ENCODE measurements at regions not wholly inside any gene's neighbourhood (a gene's known extent, or its start where the extent isn't known, plus 50 kb on each side); places are given as distances from the start of the nearest gene placed in this dataset.

GRCh38 chr13:73327579-73327978 is 268.8 kb downstream of the KLF5 start:
- Histone ChIP-seq H3K27ac (no peak overlapping the region), H3K9me3 (no peaks in the 10 kb centered on the region), H3K4me3 (no peak overlapping the region), H3K4me1 (no peaks in the 10 kb centered on the region), H3K36me3 (no peaks in the 10 kb centered on the region), H3K27me3 (no peaks in the 10 kb centered on the region)
- WGBS, 2 donors: 88 to 91% methylated on average over 4 of the region's 4 CpGs
- DNase-seq (ENCODE audit: low spot score in 2 of 2): no peak
- TF ChIP-seq CTCF (IDR thresholded peaks at IDR 0.05) (no peak), EP300 (IDR thresholded peaks at IDR 0.05) (no peak), POLR2A (IDR thresholded peaks at IDR 0.05) (no peak)

- H3K36me3 ChIP-seq: no peaks in the 10 kb centered on the region
- H3K9me3 ChIP-seq: no peaks in the 10 kb centered on the region
- no peak for DNase-seq (ENCODE audit: low spot score in 2 of 2)
- TF ChIP-seq EP300 (IDR thresholded peaks at IDR 0.05) (no peak), POLR2A (IDR thresholded peaks at IDR 0.05) (no peak), CTCF (IDR thresholded peaks at IDR 0.05) (no peak)
- no peaks in the 10 kb centered on the region for H3K4me1 ChIP-seq
- no peak overlapping the region for H3K27ac ChIP-seq
- H3K27me3 ChIP-seq: no peaks in the 10 kb centered on the region
- H3K4me3 ChIP-seq: no peak overlapping the region
- 51 to 52% methylated on average over 7 of the region's 7 CpGs for WGBS, 2 donors
These were observed 267.1 kb downstream of the KLF5 start for GRCh38 chr13:73325723-73326558.

DNA sequence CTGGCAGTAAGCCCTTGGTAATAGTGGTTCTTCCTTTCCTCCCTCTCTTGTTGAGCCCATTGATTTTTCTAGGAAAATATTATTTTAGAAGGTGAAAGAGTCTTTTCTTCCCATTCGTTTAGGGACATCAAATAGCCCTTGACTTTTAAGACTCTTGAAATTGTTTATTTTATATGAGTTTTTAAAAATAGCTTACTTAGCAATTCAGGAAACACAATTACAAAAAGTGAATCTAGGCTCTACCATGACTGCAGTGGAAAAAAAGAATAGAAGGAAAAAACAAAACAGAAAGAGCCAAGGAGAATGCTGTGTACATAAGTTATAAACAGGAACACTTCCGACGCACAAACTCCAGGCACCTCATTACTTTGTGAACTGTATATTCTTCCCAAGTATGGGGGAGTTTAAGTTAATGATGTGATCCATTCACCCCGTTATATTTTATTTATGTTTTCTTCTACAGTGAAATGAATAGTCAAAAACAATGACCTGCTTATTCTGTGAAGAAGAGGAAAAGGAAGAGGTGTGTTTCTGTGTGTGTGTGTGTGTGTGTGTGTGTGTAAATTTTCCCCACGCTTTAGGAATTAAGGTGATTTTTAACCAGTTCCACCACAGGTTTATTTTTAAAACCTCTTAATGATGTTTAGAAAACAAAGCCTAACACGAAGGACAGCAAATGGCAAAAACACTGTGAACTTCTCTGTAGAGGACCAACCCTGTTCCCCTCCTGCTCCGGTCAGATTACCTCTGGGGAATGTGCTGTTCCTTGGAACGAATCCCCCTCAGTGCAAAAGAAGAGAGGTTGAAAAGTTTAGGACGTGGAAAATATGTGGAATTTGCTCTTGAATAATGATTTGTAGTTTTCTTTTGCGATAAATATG is 266.3 kb downstream of the KLF5 start:
- TF ChIP-seq EP300 (IDR thresholded peaks at IDR 0.05) (no peak), CTCF (IDR thresholded peaks at IDR 0.05) (no peak), POLR2A (IDR thresholded peaks at IDR 0.05) (no peak)
- Histone ChIP-seq H3K4me3 (no peak overlapping the region), H3K27me3 (no peaks in the 10 kb centered on the region), H3K4me1 (no peaks in the 10 kb centered on the region), H3K9me3 (no peaks in the 10 kb centered on the region), H3K27ac (no peak overlapping the region), H3K36me3 (no peaks in the 10 kb centered on the region)
- no peak for DNase-seq (ENCODE audit: low spot score in 2 of 2)
- 26 to 30% methylated on average over 10 of the region's 10 CpGs for WGBS, 2 donors

- H3K36me3 ChIP-seq: no peaks in the 10 kb centered on the region
- H3K27me3 ChIP-seq: no peaks in the 10 kb centered on the region
- 65 to 81% methylated on average over 1 of the region's 1 CpG for WGBS, 2 donors
- no peak for DNase-seq (ENCODE audit: low spot score in 2 of 2)
- TF ChIP-seq CTCF (IDR thresholded peaks at IDR 0.05) (no peak), EP300 (IDR thresholded peaks at IDR 0.05) (no peak), POLR2A (IDR thresholded peaks at IDR 0.05) (no peak)
- no peaks in the 10 kb centered on the region for H3K4me1 ChIP-seq
- H3K4me3 ChIP-seq: no peak overlapping the region
- H3K27ac ChIP-seq: no peak overlapping the region
- no peaks in the 10 kb centered on the region for H3K9me3 ChIP-seq
These were observed 264.8 kb downstream of the KLF5 start for GRCh38 chr13:73323615-73324014.

GRCh38 chr13:73321043-73321442 is 262.2 kb downstream of the KLF5 start:
- Histone ChIP-seq H3K36me3 (no peaks in the 10 kb centered on the region), H3K27ac (no peak overlapping the region), H3K27me3 (no peaks in the 10 kb centered on the region), H3K4me1 (no peaks in the 10 kb centered on the region), H3K4me3 (no peak overlapping the region), H3K9me3 (no peaks in the 10 kb centered on the region)
- WGBS, 2 donors: 86 to 94% methylated on average over 2 of the region's 2 CpGs
- TF ChIP-seq POLR2A (IDR thresholded peaks at IDR 0.05) (no peak), CTCF (IDR thresholded peaks at IDR 0.05) (no peak), EP300 (IDR thresholded peaks at IDR 0.05) (no peak)
- DNase-seq (ENCODE audit: low spot score in 2 of 2): no peak
